ENCODE measurements at regions not wholly inside any gene's neighbourhood (a gene's known extent, or its start where the extent isn't known, plus 50 kb on each side); places are given as distances from the start of the nearest gene placed in this dataset.

GRCh38 chr16:86079255-86079885 is 180.4 kb downstream of the IRF8 start:
- TF ChIP-seq, protein P1, sequence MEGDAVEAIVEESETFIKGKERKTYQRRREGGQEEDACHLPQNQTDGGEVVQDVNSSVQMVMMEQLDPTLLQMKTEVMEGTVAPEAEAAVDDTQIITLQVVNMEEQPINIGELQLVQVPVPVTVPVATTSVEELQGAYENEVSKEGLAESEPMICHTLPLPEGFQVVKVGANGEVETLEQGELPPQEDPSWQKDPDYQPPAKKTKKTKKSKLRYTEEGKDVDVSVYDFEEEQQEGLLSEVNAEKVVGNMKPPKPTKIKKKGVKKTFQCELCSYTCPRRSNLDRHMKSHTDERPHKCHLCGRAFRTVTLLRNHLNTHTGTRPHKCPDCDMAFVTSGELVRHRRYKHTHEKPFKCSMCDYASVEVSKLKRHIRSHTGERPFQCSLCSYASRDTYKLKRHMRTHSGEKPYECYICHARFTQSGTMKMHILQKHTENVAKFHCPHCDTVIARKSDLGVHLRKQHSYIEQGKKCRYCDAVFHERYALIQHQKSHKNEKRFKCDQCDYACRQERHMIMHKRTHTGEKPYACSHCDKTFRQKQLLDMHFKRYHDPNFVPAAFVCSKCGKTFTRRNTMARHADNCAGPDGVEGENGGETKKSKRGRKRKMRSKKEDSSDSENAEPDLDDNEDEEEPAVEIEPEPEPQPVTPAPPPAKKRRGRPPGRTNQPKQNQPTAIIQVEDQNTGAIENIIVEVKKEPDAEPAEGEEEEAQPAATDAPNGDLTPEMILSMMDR (IDR thresholded peaks at IDR 0.05; ENCODE audit: low read depth, low read length, poor library complexity, severe bottlenecking): no peak
- TF ChIP-seq EZH2phosphoT487 (IDR thresholded peaks at IDR 0.05; ENCODE audit: borderline replicate concordance, low read length): no peak

Data from DOHH2 (cell line).